NCI-H446 (cell line): ENCODE measurements at regions not wholly inside any gene's neighbourhood (a gene's known extent, or its start where the extent isn't known, plus 50 kb on each side); places are given as distances from the start of the nearest gene placed in this dataset.

Experiments used
- DNase-seq, 2 experiments: peaks; one replicate each; lab custom pipeline; 2025; lab: John Stamatoyannopoulos, UW

DNA sequence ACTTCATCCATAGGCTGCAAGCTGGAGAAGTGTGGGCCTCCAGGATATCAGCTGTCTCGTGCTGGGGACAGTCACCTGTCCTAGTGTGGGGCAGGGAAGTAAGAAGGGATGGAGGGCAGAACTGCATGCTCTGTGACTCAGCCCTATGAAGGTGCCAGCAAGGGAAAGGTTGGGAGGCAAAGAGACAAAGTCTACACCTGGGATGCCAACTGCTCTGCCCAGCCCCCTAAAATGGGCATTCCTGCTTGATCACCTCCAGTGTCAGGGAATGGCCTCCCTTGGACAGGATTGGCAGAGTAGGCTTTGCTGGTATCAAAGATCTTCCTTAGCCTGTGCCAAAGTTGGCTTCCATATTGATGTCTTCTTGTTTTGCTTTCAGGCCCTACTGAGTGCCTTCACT lies 335.0 kb downstream of the BCL11B start:
- DNase-seq, result no peak

DNA sequence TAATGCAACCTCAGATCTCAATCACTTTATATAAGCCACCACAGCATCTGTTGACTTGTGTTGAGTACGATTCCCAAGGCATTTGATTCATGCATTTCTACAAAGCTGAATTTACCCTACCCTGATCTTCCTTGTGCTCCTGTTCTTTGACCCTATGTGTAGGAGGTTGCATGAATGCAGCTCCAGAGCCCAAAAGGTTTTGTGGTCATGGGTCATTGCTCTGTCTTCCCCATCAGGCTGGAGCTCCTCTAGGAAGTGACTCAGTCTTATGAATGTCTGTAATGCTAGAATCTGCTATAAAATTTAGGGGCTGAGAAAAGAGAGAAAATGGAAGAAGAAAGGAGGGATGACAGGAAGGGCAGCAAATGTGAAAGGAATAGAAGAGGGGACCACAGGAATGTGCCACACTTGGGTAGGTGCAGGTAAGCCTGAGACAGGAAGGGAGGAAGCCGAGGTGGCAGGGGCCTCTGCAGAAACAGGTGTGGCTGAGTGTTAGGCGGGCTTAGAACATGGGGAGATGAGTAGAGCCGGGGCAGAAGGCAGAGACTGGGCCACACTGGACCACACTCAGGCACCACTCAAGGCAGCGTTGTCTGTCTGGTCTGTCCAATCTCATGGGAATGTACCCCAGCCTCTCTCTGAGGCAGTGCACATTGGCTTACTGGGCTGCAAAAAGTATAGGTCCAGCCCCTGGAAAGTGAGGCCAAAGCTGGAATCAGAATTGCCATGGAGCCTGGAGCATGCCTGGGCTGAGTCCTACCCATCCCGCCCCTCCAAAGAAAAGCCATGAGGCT lies 334.1 kb downstream of the BCL11B start:
- no peak for DNase-seq

DNA sequence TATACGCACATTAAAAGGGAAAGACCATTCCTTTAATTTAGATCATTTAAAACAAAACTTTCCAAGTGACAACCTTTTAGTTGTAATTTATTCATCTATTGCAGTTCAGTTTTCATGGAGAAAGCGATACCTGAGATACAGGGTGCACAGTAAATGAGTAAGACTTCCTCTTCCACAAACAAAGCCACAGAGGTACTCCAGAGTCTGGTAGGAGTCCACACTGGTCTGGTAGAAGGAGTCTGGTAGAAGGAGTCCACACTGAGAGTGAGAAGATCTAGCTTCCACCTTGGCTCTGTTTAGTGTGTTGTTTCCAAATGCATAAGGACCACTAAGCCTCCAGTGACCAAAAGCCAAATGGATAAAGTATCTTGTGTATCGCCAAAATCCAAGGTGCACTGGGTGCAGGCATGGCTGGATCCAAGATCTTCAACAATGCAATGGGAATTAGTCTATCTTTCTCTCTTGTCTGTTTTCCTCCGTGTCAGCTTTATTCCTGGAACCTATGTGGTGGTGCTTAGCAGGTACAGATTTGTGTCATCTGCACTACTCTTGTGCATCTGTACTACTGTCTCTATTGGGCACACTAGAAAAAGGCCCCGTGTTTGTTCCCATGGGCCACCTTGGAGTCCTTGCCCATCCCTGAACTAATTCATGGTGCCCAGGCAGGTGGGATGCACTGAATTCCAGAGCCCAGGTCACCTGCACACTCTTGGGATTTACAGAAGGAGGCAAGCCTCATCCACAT lies 331.1 kb downstream of the BCL11B start:
- DNase-seq, result no peak

DNA sequence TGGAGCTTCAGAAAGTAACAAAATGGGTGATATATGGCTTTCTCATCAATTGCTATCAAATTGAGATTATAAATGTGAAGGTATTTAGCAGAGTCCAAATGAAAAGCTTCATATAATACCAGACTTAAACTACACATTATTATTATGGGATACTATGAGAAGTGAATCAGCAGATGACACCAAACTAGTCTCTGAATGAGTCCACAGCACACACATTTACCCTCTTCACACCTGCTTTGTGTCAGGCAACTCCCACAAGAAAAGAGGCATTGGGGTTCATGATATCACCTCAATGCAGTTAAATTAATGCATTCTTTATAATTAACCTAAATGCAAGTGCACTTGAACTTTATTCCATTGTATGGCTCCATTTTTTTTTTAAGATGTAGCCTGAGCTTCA lies 330.5 kb downstream of the BCL11B start:
- DNase-seq, result no peak

DNA sequence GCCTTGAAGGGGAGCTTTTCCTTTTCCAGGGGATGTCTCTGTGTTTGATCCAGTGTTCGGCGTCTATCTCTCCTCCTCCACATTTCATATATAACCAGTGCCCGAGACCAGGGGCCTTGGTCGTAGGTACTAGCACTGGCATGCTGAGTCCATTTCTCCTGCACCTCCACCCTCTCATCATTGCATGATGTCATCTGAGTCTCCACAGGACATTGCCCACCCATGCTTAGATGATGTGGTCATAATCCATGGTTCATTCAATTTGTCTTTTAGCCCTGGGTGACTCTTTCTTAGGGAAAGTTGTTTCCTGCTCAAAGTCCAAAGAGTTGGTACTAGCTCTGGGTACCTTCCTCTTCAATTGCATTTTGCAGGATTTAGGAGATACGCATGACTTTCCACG lies 328.1 kb downstream of the BCL11B start:
- no peak for DNase-seq

DNA sequence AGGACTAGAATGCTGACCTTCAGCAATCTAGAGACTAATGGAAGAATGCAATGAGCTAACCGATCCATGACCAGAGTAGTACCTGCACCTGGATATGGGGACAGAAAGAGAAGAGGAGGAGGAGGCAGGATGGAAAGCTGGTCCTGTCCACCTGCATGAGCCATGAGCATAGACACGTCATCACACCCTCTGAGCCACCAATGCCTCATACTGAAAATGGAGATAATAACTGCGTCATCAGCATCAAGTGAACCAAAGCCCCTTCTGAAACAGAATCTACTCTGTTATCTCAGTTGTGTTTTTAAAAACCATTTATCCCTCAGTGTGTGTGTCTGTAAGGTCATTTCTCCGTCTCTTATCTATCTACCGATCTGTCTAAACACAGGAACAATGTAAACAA lies 327.0 kb downstream of the BCL11B start:
- no peak for DNase-seq

DNA sequence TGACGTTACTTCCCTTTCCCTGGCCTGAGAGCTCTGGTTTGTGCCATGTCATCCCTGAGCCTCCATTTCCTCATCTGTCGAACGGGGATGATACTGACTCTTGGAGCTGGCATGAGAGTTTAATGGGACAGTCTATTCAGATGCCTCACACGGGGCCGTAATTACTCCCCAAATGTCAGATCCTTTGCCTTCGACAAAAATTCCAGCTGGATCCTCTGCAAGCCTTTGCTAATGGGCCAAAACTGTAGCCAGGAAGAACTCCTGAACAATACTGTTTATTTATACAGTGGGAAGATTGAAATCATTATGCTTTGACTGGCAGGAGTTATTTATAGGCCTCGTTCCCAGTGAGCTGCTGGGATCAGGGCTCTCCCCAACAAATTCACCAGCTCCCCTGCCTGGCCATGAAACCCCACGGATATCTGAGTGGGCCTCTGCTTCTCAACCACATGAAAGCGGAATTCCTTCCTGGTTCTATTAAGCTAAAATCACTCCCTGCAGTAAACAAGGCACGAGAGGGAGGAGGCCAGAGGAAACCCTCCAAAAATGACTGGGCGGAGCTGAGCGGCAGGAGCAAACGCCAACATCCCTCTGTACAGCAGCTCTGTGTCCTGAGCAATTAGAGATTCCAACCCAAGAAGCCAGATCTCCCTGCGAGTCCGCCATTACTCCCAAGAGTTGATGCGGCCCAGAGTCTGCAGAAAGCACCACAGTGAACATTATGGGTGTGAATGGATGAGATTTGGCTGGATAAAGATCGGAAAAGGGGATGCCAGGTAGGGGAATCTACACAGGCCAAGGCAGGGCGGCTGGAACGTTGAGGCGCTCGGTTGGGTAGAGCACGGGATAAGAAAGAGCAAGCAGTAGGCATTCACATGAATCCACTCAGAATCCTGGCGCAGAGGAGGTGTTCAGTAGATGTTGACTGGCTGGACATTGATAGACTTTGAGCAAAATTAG lies 326.1 kb downstream of the BCL11B start:
- DNase-seq, result no peak

DNA sequence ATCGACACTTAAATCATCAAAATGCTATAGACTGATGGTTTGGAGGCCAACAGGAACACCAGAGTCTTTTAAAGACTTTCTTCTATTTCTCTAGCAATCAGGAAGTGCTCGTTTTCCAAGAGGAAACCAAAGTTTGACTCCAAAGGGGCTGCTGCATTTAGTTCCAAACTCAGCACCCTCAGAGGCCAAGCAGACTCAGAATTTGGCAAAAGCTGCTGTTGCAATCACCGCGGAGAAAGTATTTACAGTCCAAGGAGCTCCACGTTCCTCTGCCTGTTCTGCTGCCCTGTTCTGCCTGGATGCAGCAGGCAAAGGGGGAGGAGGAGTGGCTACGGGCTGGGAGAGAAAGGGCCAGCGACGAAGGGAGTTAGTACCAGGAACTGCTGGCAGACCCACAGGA lies 325.1 kb downstream of the BCL11B start:
- no peak for DNase-seq

DNA sequence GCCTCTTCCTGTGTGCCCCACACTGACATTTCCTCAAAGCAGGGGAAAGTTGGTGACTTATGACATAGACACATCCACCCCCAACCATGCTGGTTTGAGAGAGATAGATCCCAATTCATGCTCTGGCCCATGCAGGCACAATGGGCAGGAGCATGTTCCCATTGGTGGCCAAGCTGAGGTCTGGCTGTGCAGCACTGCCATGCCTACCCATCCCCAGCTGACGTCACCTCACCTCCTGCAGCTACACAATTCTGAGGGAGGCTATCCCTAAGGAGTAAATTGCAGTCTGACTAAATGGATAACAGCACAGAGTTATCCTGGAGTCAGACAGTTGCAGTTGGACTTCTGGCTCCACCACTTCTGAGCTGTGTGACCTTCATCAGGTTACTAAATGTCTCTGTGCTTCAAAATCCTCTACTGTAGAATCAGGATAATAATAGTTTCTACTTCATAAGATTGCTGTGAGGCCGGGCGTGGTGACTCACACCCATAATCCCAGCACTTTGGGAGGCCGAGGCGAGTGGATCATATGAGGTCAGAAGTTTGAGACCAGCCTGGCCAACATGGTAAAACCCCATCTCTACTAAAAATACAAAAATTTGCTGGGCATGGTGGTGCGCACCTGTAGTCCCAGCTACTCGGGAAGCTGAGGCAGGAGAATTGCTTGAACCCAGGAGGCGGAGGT lies 323.9 kb downstream of the BCL11B start:
- DNase-seq, result no peak

DNA sequence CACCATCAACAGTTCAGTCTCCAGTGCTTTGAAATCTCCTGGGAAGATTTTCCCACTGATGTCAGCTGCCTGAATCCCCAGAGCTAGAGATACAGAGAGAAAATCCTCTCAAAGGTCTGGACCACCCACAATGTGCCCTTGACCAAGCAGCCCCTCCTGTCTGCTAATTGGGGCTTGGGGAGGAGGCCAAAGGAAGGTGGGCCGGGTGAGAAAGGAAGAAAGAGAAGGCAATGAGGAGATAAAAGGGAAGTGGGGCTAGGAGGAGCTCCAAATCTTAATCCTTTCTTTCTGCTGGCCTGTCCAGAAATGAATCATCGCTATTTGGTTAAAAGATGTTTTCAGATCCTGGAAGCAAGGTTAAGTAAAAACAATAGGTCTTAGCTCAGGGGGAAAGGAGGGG lies 322.9 kb downstream of the BCL11B start:
- no peak for DNase-seq

DNA sequence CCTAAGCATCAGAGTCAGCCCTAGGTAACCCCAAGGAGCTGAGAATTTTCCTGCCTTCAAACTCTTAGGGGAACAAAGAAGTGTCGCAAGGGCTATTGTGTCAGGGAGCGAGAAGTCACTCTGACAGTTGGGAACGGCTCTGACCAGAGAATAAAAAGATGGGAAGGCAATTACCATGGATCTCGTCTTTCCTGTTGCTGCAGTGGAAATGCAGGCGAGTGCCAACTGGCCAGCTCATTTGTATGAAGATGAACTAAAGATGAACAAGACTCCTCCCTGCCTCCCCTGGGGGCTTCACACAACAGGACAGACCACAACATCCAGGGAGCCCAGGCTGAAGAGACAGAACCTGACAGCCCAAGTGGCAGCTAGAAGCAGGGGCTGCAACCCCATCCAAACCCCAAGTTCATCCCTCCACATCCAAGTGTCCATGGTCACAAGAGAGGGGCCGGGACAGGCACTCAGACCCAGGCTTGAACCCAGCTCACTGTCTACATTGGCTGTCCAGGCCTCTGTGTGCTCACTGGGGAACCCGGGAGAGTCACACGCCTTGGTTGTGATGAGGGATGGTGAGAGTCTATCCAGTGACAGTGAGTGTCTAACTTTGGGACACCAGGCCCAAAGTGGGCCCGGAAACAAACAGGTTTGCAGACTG lies 322.4 kb downstream of the BCL11B start:
- no peak for DNase-seq

DNA sequence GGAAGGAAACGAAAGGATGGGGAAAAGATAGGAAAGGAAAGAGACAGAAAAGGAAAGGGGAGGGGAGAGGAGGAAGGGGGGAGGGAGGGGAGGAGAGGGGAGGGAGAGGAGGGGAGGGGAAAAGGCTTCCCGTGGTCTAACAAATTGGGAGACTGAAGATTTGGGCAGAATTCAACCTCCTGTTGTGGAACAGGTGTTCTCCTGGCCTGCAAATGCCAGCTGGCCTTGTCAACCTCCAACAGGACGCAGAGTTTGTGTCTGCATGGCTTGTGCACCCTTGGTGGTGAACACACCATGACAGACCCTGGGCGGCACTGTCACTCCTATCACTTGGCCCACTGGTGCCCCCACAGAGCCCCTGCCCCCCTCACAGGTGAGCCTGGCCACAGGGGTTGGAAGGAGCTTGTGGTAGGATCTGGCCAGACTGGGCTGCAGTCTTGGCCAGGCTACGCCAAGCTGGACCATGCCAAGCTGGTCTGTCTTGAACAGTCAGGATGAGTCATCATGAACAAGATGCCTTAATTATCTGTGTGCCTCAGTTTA lies 321.6 kb downstream of the BCL11B start:
- no peak for DNase-seq

DNA sequence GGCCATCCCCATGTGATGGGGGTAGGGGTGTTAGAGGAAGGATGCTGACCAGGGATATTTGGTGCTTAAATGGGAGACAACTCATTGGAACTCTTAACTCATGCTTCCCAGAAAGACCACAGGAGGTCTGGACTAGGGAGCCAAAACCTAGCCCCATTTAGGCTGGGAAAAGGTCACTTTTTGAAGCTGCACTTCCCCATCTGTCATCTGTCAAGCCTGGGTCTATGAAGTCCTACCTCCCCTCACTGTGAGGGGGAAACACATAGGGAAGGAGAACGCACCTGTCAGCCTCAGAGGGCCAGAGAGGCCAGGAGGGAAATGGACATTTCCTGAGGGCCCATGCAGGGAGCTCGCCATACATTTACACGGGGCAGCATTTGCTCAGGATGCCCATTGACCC lies 321.0 kb downstream of the BCL11B start:
- DNase-seq, result no peak

DNA sequence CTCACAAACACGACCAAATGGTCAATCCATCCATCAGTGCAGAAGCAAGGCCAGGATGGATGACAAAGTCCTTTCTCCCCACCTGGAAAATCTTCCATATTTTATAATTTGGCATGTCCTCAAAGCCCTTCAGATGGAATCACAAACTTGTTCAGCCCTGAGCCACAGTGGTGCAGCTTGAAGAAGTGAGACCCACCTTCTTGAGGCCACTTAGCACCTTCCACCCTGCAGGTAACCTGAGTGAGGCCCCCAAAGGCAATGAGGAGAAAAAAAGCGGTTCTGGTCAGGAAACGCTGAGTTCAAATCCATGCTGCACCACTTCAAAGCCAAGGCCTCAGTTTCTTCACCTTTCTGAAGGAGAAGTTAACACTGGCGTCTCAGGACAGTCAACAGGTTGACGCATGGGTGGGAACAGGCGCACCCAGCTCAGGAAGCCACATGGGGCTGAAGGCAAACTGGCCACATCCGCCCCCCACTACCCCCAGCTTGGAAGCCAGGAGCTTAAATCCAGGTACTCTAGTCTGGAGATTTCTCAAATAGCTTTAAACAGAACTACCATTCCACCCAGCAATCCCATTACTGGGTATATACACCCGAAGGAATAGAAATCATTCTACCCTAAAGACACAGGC lies 320.4 kb downstream of the BCL11B start:
- DNase-seq, result no peak

DNA sequence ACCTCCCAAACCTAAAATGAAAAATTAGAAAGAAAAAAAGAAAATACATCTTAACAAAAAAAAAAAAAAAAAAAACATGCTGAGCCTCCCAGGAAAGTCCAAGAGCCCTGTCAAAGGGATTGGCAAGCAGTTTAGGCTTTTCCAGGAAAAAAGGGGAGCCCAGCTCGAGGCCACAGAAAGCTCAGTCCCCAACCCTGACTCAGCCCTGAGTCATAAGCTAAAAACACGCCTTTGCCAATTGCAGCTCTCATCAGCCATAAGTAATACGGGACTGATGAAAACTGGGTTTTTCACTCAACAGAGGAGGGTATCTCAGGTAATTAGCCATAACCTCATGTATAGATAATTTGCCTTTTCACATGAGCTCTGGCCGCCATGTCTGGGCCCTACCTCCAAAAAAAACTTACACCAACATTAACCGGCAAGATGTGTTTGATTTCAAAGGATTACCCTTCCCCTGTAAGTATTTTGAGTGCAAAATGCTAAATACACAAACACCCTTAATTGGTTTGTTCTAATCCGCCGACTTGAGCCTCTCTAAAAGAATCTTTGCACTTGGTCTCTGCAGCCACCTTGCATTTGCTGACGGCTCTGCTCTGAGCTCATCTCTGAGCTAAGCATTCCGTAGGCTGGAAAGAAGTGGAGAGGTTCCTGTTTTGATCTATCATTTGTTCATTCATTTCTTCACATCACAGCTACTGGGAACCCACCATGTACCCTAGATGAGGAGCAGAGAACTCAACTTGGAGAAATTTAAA lies 319.2 kb downstream of the BCL11B start:
- DNase-seq, result no peak

DNA sequence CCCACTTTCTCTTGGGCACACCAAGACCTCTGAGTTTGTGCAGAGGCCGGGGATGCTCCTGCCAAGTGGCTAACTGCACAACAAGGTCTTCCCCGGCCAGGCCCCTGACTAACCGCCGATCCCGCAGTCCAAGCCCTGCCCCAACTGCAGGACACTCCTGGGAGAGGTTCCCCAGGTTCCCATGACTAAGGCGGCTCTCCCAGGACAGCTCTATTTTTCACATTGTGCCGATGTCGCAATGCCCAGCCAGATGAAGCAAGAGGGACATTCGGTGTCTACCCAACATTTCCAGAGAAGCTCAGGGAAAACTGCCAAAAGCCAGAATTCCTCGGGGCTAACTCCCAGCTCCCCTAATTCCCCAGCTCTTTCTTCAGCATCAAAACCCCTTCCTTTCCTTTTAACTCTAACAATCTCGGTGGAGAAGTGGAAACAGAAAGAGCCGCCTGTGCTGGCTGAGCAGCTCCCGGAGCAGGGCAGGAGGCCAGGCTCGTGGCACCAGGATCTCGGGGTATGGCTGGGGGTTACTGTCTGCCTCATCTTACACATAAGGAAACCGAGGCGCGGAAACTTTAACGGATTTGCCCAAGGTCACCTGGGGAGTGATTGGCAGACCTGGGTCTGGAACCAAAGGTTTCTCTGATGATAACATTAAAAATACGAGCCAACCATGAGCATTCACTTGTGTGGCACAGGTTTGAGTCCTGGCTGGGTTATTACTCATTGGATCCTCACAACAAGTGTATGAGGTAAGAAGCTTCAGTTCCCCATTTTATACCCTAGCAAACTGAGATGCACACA lies 318.2 kb downstream of the BCL11B start:
- no peak for DNase-seq

DNA sequence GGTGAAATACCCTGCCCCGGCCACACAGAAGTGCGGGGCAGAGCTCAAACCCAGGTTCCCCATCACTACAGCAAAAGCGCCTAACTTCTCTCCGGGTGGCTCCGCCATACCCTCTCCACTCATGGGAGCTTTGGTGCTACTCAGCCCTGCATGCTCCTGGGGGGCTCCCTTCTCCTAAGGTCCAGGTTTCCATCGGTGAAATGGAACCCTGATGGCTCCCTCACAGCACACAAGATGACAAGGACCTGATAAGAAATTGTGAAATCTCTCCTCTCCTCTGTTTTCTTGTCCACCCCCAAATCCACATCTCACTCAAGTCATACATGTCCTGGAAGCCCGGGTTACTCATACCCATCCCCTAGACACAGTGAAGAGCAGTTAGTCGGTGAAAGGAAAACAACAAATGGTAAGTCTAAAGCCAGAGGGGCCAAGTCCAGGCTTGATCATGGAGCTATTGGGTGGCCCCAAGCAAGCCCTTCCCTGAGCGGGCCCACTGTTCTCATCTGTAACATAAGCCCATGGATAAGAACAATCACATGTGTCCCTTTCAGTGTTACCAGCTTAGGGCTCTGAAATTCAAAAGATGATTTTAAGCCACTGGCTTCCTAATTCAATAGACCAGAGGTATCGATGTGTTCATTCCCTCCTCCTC lies 317.5 kb downstream of the BCL11B start:
- no peak for DNase-seq

DNA sequence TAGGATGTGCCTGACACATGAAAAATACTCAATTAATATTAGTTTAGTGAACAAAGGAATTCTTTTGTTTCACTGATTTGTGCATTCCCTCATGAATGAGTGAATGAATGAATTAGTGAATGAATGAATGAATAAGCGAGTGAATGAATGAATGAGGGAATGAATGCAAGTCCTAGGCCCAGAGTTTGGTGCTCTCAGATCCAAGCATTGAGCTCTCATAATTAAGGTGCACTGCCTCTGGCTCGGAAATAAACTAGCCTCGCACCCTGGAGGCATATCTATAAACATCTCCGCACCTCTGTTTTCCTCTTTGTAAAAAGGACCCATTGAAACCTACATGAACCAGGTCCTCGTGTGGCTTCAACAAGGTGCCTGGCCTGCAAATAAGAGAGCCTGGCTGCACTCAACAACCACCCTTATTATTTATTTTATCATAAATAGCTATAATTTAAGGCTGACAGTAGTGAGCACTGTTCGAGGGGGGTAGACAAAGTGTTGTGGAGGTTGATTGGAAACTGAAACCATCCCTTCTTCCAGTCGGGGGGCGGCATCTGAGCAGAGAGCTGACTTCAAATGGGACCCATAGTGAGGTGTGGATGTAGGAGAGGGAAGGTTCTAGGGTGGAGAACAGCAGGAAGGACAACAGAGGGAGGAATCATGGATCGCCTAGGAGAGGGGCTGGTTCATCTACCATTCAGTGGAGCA lies 316.8 kb downstream of the BCL11B start:
- no peak for DNase-seq
